Fibroblast of peridontal ligament (primary cell): ENCODE measurements at regions not wholly inside any gene's neighbourhood (a gene's known extent, or its start where the extent isn't known, plus 50 kb on each side); places are given as distances from the start of the nearest gene placed in this dataset.

Experiments used
- DNase-seq: peaks from one replicate; pipeline ENCODE4 v3.0.0-alpha.2; 2010; ENCODE audit errors: extremely low read depth

DNA sequence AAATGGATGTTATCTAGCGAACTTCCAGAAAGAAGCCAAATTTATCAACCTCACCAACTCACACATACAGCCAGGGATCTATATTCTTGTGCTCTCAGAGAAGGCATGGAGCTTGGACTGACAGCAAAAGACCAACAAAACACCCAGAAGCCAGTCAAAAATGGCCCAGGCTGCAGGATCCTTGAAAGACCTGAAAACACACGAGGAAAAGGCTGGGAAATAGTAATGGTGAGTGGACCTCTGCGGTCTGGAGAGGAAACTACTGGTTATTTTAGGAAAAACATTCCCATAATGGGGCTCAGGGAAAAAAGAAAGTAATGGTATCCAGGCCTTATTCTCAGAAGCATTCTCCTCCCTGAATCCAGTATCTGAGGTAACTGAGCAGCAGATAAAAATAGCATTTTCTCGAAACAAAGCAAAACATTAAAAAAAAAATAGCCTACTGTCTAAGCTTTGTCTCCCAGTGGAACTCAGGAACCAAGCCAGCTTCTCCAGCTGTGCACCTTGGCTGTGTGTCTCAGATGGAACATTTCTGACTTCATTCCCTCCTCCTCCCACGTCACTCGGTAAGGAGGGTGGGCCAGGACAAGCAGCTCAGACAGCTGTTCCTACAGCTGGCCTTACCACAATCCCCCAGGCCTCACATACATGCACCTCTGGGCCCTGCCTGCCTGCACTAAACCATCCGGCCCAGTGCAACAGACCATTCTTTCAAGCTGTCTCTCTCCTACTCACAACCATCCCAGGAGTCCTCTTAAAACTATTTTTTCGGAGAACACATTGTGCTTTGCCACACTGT is 249.9 kb downstream of the DAD1 start:
- no peak for DNase-seq

DNA sequence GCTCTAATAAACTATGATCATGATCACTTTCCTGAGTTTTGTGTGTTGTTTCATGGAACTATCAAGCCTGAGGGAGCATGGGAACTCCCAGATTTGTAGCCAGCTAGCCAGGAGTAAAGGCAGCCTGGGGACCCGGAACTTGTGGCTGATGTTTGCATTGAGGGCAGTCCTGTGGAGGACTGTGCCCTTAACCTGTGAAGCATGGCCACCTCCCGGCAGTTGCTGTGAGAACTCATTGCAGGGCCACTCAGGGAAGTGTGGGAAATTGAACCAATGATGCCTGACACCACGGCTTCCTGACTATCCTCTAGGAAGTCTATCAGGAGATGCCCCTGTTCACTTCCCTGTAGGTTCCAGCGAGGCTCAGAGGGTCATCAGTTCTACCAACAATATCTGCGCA is 250.6 kb downstream of the DAD1 start:
- DNase-seq = no peak

DNA sequence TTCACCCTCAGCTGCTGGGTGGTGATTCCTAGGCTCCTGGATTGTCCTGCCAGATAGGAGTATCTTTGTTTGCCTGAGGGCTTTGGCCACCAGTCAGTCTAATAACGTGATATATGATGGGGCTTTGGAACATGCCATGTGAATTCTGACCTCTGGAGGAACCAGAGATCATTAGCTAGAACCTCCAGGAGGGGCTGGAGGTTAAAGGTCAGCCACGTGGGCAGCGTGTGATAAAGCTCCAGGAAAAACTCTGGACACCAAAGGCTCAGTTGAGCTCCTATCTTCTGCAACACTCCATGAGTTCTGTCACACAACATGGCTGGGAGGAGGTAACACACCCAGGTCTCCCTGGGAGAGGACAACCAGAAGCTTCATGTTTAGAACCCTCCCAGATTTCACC is 251.1 kb downstream of the DAD1 start:
- no peak for DNase-seq

DNA sequence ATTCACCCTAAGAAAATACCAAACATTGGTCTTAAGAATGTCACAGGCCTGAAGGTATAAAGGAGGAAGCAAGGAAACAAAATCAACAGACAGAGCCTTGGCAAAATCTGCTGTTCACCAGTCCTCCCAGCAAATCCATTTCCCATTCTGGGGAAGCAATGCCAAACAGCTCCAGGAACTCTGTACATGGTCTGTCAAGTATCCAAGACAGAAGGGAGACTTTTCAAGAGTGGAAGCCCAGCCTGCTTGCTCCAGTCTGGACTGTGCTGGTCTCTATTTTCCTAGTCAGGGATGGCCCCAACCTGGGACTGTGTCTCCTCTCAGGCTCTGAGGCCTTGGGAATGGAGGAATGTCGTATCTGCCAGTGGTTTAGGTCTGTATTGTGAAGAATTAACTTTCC is 251.5 kb downstream of the DAD1 start:
- no peak for DNase-seq

DNA sequence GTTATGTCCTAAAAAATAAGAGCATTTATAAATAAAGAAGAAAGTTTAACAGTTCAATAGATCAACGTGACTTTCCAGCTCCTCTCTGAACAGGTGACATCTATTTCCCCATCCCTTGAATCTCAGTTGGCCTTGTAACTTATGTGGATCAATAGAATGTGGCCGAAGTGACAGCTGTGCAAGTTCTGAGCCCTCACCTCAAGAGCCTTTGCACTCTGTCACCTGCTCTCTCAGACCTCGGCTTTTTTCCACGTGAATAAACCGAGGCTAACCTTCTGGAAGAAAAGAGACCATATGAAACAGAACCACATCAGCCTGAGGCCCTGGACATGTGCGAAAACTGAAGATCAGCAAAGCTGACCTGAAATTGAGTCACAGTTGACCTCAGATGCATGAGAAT is 253.0 kb downstream of the DAD1 start:
- DNase-seq = no peak

DNA sequence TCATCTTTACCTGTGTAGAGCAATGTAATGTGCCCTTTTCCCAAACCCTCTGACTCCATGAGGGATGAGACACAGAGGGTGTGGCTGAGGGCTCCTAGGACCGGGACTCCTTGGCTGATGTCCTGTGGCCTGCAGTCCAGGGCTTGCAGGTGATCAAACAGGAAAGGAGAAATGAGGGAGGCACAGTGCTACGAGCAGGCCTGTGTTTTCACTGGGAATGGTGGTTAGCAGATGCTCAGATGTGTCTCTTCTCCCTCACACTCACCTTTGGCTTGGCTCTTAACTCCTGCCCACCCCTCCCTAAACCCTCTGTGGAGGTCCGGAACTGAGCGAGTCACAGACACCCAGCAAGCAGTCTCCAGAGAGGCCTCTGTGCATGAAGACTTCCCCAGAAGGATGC is 254.4 kb downstream of the DAD1 start:
- no peak for DNase-seq

DNA sequence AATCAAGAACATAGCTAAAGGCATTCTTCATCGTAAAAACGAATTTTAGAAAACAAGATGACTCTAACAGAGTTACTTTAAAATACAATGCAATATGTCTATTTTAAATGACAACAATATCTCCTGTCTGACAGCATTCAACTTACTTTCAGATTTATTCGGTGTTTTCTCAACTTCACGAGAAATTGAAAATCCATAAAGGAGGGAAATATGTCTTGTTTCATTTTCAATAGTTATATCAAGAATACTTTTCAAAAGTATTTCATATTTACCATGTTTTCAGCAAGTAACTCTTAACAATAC is 254.8 kb downstream of the DAD1 start:
- DNase-seq = no peak

DNA sequence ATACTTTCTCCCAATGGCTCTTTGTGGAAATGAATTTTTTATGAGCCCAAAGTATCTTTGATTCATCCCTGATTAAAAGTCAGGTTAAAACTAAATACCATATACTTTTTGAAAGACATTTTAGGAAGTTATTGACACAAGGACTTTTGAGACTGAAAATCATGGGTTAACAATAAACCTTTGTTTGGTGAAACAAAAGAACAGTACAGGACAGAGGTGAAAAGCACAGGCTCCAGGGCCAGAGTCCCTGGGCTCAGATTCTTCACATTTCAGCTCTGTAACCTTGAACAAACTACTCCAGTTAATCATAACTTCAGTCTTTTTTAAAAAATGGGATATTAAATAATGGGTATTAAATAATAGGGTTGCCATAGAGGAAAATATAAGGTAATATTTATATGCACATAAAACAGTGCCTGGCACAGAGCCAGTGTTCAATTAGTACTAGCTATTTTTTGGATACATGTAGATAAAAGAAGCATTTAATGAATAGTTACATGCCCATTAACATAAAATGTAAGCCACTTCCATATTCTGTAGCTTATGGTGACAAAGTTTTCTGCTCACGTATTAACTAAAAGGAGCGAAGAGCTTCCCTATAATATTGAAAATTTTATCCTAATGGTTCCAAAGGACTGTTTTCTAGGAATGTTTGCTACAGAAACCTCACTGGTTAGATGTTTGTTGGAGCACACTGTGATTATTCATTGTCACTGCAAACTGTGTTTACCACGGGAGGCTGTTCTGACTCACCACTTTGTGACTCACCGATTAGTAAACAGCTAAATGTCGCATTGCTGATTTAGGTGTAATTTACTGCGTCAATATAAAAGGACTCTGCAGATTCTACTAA is 255.4 kb downstream of the DAD1 start:
- DNase-seq = no peak

DNA sequence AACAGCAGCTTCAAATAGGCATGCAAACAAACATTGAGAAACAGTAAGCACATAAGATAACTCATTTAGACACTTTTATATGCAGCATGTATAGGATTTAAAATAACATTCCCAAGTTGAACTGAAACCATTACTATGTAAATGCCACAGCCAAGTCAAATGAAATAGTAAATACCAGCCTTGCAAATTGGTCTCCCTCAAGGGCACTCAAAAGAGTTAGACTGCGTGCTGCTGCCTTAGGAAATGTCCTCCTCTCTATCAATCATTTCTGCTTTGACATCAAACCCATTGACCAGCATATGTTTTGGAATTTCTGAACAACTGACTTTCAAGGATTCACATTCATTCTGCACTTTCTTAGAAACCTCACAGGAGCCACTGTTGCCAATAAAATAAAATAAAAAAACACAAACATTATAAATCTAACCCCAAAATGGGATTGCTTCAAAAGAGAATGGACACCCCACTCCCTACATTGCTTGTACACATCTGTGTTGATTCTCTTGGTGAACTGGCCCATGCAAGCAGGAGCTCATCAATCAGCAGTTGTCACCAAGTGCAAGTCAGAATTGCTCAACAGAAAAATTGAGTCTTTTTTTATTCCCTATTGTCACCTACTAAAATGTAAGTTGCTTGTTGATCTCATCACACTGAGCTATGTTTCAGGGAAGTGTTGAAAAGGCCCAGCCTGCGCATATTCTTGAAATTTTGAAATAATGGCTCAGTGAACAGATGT is 256.2 kb downstream of the DAD1 start:
- no peak for DNase-seq

DNA sequence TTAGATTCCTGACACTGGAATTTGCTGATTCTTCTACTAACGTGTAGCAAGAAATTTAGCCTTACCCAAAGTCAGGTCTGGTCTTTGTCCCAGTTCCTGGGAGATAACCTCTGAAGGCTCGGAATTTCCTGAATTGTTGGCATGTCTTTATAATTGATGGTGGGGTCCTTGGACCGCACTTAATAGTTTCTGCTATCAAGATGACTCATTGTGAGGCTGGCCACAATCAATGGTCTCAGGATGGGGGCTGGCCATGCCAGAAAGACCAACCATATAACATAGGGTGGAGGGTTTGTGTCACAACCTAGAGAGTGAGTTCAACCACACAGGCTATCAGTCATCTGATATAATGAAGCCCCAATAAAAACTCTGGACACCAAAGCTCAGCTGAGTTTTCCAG is 259.7 kb downstream of the DAD1 start:
- DNase-seq = no peak

DNA sequence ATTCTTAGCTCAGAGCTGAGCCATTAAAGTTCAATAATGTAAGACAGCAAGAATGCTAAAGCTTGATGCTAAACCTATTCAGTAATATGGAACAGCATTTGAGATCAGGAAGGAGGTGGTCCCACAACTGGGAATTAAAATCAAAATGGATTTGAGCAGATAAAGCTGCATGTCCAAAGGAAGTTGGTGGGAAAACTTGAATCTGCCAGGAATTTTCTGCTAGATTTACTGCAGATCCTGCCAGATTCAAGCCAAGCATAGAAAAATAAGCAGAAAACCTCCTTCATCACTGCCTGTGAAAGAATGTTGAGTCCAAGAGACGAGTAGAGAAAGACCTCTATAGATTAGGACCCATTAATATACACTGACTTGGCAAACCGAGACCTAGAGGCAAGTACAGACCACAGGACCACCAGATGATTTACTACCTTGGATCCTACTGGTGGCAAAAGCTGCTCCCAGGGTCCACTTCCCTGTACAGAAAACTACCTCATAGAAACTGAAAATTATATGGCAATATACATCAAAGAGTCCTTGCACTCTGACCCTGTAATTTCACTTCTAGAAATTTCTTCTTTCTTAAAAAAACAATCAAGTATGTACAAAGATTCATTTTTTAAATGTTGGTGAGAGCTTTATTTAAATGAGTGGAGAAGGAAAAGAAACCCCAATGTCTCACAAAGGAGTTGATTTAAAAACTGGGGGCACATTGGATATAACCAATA is 263.2 kb downstream of the DAD1 start:
- DNase-seq = no peak

DNA sequence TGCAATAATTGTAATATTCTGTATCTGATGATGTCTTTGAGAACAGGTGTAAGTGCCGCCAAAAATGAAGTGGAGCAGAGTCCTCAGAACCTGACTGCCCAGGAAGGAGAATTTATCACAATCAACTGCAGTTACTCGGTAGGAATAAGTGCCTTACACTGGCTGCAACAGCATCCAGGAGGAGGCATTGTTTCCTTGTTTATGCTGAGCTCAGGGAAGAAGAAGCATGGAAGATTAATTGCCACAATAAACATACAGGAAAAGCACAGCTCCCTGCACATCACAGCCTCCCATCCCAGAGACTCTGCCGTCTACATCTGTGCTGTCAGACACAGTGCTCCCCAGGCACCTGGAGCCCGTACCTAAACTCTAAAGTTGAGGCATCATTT is 268.7 kb downstream of the DAD1 start:
- no peak for DNase-seq

DNA sequence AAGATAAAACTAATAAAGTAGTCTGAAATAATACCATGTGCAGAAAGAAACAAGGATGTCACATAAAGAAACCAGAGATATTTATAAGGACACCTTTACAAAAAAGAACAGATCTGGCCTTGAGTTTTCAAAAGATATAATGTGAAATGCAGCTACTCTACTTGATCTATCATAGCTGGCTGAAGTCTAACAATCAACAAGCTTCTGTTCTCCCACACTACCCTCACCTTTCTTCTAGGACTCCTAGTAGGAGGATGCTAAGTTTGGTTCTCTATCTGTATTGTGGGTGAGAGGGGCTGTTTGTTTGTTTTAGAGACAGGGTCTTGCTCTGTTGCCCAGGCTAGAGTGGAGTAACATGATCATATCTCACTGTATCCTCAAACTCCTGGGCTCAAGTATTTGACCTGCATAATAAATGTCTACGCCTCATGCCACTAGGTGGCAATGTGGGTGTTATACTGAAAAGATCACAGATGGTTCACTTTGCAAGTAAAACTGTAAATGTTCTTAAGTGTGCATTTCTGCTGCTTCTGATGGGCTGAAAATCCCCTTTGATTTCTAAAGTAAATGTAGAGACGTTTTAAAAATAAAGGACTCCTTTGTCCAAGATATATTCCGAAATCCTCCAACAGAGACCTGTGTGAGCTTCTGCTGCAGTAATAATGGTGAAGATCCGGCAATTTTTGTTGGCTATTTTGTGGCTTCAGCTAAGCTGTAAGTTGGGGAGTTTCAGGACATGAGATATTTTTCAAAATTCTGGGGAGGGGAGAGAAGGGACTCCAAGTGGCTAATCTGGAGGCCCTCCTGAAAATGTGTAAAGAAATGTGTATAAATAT is 269.3 kb downstream of the DAD1 start:
- DNase-seq = peak; percentile 54

DNA sequence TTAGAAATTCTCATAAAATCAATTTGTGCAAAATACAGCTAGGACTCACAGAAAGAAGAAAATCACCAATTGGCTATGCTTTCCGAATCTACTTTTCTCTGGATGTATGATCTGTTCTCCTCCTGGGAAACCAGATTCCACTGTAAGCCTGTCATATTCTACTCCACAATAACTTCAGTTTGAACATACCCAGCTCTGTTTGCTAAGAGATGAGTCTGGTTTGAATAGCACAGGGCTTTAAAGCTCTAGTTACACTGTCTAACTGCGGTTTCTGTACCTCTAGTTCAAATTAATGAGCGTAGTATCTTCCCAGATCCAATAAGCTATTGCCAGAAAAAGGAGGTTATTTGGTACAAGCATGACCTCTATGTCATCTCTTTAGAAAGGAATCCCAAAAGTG is 270.1 kb downstream of the DAD1 start:
- no peak for DNase-seq

DNA sequence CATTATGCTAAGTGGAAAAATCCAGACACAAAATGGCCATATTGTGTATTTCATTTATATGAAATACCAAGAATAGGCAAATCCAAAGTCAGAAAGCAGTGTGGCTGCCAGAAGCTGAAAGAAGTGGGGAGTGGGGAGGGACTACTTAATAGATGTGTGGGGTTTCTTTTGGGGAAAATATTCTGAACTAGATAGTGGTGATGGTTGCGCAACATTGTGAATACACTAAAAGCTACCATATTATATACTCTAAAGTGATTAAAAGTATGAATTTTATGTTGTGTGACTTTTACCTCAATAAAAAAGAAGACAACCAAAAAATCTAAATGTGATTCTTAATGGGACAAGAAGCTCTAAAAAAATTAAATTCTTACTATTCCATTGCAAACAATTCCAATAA is 272.6 kb downstream of the DAD1 start:
- no peak for DNase-seq

DNA sequence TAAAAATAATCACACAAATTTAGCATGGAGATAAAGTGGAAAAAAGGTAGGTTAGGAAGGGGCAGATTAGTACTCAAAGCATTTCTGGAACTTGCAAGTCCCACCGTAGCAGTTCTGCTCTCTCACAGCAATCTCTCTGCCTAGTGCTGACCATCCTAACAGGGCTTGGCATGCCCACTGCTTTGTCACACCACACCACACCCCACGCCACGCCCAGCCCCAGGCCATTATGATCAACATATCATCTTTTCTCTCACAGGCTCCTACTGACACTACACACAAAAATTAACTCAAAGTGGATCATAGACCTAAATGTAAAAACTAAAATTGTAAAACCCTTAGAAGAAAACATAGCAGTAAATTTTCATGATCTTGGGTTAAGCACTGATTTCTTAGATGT is 273.7 kb downstream of the DAD1 start:
- no peak for DNase-seq

DNA sequence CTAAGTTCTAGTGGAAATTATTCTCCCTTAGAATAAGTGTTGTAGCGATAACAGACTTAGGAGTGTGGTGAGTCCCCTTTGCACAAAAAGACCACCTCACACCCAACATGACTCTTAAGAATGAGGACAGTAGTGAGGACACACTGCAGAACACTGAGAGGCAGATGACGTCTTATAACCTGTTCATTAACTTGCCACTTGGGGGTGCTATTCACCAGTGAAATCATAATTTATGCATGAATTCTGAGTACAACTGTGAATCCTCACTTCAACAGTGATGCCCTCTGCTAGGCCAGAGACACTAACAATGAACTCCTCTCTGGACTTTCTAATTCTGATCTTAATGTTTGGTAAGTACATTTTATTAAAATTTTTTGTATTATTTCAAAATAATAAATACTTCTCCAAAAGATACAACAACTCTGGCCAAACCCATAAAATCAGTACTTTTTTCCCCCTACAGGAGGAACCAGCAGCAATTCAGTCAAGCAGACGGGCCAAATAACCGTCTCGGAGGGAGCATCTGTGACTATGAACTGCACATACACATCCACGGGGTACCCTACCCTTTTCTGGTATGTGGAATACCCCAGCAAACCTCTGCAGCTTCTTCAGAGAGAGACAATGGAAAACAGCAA is 274.7 kb downstream of the DAD1 start:
- peak; percentile 39 for DNase-seq

DNA sequence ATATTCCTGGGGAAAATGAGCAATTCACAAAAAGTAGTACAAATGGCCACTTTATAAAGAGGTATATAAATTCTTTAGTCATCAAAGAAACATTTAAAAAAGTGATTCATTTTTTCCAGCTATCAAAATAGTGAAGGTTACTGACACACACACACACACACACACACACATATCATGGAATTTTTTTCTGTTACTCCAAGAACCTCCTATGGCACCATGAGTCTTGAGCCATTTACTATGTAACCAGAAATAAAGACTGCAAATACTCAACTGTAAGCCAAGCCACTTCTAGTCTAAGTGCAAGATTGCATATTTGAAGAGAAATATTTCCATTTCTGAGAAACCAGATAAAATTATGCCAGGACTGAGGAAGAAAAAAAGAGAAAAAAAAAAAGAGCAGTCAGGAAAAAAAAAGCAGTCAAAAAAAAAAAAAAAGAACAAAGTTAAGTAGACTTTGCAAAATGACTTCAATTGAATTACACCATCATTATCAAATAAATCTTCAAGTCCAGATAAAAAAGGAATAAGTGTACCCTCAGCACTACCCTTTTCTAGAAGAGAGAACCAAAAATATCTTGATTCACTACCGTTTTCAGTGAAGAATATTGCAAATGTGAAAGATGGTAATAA is 275.7 kb downstream of the DAD1 start:
- DNase-seq = no peak

DNA sequence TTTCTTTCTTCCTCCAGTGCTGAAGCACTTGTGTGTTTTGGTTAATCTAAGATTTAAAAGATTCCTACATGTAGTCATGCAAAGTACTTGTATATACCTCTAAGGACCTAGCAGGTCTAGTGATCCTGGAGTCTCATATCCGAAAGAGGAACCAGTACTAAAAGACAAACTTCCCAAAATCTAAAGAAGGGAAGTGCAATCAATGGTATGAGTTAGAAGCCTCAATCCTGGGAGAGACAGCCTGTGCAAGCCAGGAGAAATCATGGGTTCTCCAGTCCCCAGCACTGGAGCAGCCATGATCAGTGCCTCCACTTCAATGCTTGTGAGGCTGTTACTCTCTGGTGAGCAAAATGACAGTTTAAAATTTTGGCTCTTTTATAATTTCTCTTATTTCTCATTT is 277.4 kb downstream of the DAD1 start:
- no peak for DNase-seq

DNA sequence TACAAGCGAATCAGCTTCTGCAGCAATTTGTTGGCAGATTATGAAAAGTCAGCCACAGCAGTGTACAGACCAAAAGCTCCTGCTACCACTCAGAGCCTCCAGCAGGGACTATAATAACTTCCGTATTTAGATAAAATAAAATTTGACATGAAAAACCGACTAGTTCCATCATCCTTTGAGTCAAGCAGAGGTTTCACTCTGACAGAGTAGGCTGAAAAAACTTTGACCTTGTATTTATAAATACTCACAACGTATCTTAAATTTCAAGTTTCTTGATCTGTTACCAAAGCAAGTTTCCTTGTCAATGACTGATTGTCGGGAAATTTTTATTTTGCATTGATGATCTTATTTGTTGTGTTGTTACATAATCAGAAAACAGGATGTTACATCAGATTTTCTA is 283.4 kb downstream of the DAD1 start:
- DNase-seq = no peak
